OCI-LY1 (cell line): ENCODE measurements at regions not wholly inside any gene's neighbourhood (a gene's known extent, or its start where the extent isn't known, plus 50 kb on each side); places are given as distances from the start of the nearest gene placed in this dataset.

Experiments
- H2AFZ ChIP-seq: fragments of 200-600 bp; sonication (generic), shearing (Covaris generic); 2 replicates; pipeline ENCODE4 v1.6.0; 2014; ENCODE audit warnings: antibody characterized with exemption, mild to moderate bottlenecking, low read length
- H3F3A ChIP-seq: fragments of 200-600 bp; sonication (generic), shearing (Covaris generic); 2 replicates; pipeline ENCODE4 v1.6.0; 2014; ENCODE audit warnings: mild to moderate bottlenecking, antibody characterized with exemption, low read length, moderate library complexity; ENCODE audit not compliant: insufficient read depth
- H3K27ac ChIP-seq: fragments of 200-600 bp; sonication (generic); 2 replicates; pipeline ENCODE4 v1.5.1; 2014; ENCODE audit warnings: low read length, mixed run types, mild to moderate bottlenecking, low read depth; ENCODE audit not compliant: poor library complexity, severe bottlenecking
- H3K27me3 ChIP-seq: fragments of 200-600 bp; sonication (generic); 2 replicates; pipeline ENCODE4 v1.6.0; 2014; ENCODE audit warnings: antibody characterized with exemption, mild to moderate bottlenecking, low read length, moderate library complexity; ENCODE audit not compliant: insufficient read depth
- H3K36me3 ChIP-seq: fragments of 200-600 bp; sonication (generic); 2 replicates; pipeline ENCODE4 v1.6.1; 2014; ENCODE audit warnings: mild to moderate bottlenecking, antibody characterized with exemption, low read length, moderate library complexity, mixed read lengths; ENCODE audit not compliant: insufficient read depth
- H3K4me1 ChIP-seq: fragments of 200-600 bp; sonication (generic); 2 replicates; pipeline ENCODE4 v1.5.1; 2014; ENCODE audit warnings: mild to moderate bottlenecking, low read length, moderate library complexity; ENCODE audit not compliant: insufficient read depth, severe bottlenecking
- H3K4me2 ChIP-seq: fragments of 200-600 bp; sonication (generic), shearing (Covaris generic); 2 replicates; pipeline ENCODE4 v1.6.1; 2014; ENCODE audit warnings: low read length
- H3K4me3 ChIP-seq: fragments of 200-600 bp; sonication (generic); 2 replicates; pipeline ENCODE4 v1.5.1; 2014; ENCODE audit warnings: low read length, low read depth, mild to moderate bottlenecking, mixed read lengths; ENCODE audit not compliant: poor library complexity, severe bottlenecking
- H3K79me2 ChIP-seq: fragments of 200-600 bp; shearing (Covaris generic); 2 replicates; pipeline ENCODE4 v1.6.1; 2016; ENCODE audit warnings: mixed run types, low read length, mixed read lengths; ENCODE audit not compliant: insufficient read depth
- H3K9ac ChIP-seq: fragments of 200-600 bp; sonication (generic), shearing (Covaris generic); 2 replicates; pipeline ENCODE4 v1.6.1; 2014; ENCODE audit warnings: mild to moderate bottlenecking, low read length, mixed read lengths
- H3K9me2 ChIP-seq: fragments of 200-600 bp; sonication (generic), shearing (Covaris generic); 2 replicates; pipeline ENCODE4 v1.6.1; 2014; ENCODE audit warnings: low read depth, mild to moderate bottlenecking, low read length, mixed read lengths
- H3K9me3 ChIP-seq: fragments of 200-600 bp; shearing (Covaris generic); 2 replicates; pipeline ENCODE4 v1.6.1; 2014; ENCODE audit warnings: low read length, mixed read lengths
- H4K20me1 ChIP-seq: fragments of 200-600 bp; sonication (generic), shearing (Covaris generic); 2 replicates; pipeline ENCODE4 v1.6.0; 2016; ENCODE audit warnings: mild to moderate bottlenecking, low read length; ENCODE audit not compliant: insufficient read depth
- EZH2 ChIP-seq: fragments of 200-600 bp; sonication (generic), shearing (Covaris generic); IDR thresholded peaks from 2 replicates; pipeline ENCODE4 v1.8.0; 2017; ENCODE audit warnings: borderline replicate concordance, mixed run types, mild to moderate bottlenecking, antibody characterized with exemption, low read length, moderate library complexity, mixed read lengths
- TF ChIP-seq, protein P1 (sequence below): fragments of 200-600 bp; sonication (generic), shearing (Covaris generic); IDR thresholded peaks from 2 replicates; pipeline ENCODE4 v1.5.1; 2017; ENCODE audit warnings: mild to moderate bottlenecking, antibody characterized with exemption, low read length, moderate library complexity, mixed read lengths

DNA sequence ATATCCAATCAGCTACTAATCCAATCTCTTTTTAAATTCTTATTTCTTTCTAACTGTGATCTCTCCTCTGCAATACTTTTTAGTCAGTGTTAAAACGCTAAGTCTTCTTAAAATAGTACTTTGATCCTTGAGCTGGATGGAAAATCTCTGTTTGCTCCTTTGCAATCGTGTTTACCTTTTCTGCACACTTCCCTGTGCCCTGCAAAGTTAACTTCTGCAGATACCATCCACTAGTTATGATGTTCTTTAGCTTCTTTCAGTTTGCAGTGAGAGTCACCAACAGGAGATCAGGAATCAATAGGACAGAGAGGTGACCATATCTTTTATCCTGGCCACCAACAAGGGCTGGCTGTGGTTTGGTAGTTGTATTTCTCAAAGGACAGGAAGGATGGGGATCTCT is 391.5 kb downstream of the GASK1B start:
- Histone ChIP-seq H3K27ac (no peak overlapping the region), H3K9me2 (no peaks in the 10 kb centered on the region), H3F3A (no peaks in the 10 kb centered on the region), H3K9ac (no peak overlapping the region), H3K79me2 (no peaks in the 10 kb centered on the region), H3K4me2 (no peak overlapping the region), H4K20me1 (no peaks in the 10 kb centered on the region), H3K4me3 (no peak overlapping the region), H2AFZ (no peak overlapping the region), H3K27me3 (no peaks in the 10 kb centered on the region), H3K9me3 (no peaks in the 10 kb centered on the region), H3K4me1 (no peaks in the 10 kb centered on the region), H3K36me3 (no peaks in the 10 kb centered on the region)
- TF ChIP-seq, protein P1, sequence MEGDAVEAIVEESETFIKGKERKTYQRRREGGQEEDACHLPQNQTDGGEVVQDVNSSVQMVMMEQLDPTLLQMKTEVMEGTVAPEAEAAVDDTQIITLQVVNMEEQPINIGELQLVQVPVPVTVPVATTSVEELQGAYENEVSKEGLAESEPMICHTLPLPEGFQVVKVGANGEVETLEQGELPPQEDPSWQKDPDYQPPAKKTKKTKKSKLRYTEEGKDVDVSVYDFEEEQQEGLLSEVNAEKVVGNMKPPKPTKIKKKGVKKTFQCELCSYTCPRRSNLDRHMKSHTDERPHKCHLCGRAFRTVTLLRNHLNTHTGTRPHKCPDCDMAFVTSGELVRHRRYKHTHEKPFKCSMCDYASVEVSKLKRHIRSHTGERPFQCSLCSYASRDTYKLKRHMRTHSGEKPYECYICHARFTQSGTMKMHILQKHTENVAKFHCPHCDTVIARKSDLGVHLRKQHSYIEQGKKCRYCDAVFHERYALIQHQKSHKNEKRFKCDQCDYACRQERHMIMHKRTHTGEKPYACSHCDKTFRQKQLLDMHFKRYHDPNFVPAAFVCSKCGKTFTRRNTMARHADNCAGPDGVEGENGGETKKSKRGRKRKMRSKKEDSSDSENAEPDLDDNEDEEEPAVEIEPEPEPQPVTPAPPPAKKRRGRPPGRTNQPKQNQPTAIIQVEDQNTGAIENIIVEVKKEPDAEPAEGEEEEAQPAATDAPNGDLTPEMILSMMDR, result no peak
- no peak for TF ChIP-seq EZH2

DNA sequence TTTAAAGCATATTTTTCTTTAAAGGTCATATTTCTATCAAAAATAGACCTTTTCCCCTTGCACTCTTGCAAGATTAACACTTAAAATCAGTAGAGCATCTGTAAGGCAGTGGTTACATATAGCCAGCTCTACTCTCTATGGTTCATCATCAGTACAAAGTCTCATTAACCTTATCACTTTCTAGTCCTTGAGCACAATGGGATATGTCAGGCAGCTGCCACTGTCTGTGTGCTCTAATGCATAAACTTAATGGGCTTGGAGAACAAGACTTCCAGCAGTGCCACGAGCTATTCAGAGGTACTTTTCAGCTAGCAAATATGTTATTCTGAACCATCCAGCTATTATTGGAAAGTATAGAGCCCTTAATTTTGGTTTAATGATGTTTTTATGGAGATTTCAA is 393.7 kb downstream of the GASK1B start:
- no peaks in the 10 kb centered on the region for H3K9me3 ChIP-seq
- no peaks in the 10 kb centered on the region for H3K9me2 ChIP-seq
- no peaks in the 10 kb centered on the region for H4K20me1 ChIP-seq
- no peaks in the 10 kb centered on the region for H3K4me1 ChIP-seq
- H3K9ac ChIP-seq, result no peak overlapping the region
- H3K27ac ChIP-seq, result no peak overlapping the region
- H2AFZ ChIP-seq, result no peak overlapping the region
- no peaks in the 10 kb centered on the region for H3K27me3 ChIP-seq
- no peaks in the 10 kb centered on the region for H3K36me3 ChIP-seq
- no peak overlapping the region for H3K4me2 ChIP-seq
- no peak overlapping the region for H3K4me3 ChIP-seq
- no peak for TF ChIP-seq EZH2
- TF ChIP-seq, protein P1, result no peak
- H3F3A ChIP-seq, result no peaks in the 10 kb centered on the region
- no peaks in the 10 kb centered on the region for H3K79me2 ChIP-seq

DNA sequence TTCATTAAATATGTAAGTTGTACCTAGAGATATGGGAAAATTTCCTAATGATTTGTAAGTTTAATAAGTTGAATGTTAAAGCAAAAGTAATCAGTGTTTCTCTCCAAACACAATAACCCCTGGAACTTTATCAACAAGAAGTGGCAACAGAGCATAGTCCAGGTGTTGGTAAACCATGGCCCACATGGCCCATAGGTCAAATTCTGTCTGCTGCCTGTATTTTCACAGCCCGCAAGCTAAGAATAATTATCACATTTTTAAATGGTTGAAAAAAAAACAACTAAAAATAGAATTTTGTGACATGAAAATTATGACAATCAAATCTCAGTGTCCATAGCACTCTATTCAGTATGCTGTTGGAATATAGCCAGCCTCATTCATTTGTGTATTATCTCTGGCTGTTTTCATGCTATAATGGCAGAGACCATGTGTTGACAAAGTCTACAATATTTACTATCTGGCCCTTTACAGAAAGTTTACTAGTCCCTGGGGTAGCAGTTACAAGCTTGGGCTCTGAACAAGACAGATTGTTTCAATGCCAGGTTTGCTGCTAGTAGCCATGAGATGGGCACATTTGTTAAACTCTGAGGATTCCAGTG is 395.8 kb downstream of the GASK1B start:
- Histone ChIP-seq H3F3A (no peaks in the 10 kb centered on the region), H3K4me3 (no peak overlapping the region), H3K79me2 (no peaks in the 10 kb centered on the region), H3K9ac (no peak overlapping the region), H4K20me1 (no peaks in the 10 kb centered on the region), H3K9me3 (no peaks in the 10 kb centered on the region), H3K4me1 (no peaks in the 10 kb centered on the region), H3K36me3 (no peaks in the 10 kb centered on the region), H3K4me2 (no peak overlapping the region), H3K27me3 (no peaks in the 10 kb centered on the region), H3K9me2 (no peaks in the 10 kb centered on the region), H2AFZ (no peak overlapping the region), H3K27ac (no peak overlapping the region)
- no peak for TF ChIP-seq EZH2
- TF ChIP-seq, protein P1, result no peak
